Vagina (tissue), 2 donors: ENCODE measurements at regions not wholly inside any gene's neighbourhood (a gene's known extent, or its start where the extent isn't known, plus 50 kb on each side); places are given as distances from the start of the nearest gene placed in this dataset.

Experiments used
- CTCF ChIP-seq, 3 experiments: fragments of 450-650 bp in 2 of 3; fragments of 200-600 bp in 1 of 3; sonication (generic) in 1 of 3; IDR thresholded peaks; one replicate each; pipeline ENCODE4 v1.5.1; 2017 to 2019; ENCODE audit warnings: antibody characterized with exemption in 3 of 3, mild to moderate bottlenecking in 2 of 3, moderate library complexity in 2 of 3
- POLR2A ChIP-seq, 2 donors: fragments of 450-650 bp; IDR thresholded peaks; one replicate each; pipeline ENCODE4 v1.6.1; 2017; ENCODE audit warnings: antibody characterized with exemption in 2 of 2, mild to moderate bottlenecking in 2 of 2, moderate library complexity in 2 of 2
- POLR2AphosphoS5 ChIP-seq, 2 donors: sonication (generic); formaldehyde crosslinking; IDR thresholded peaks; one replicate each; pipeline ENCODE4 v1.9.0; 2017; ENCODE audit warnings: antibody characterized with exemption in 2 of 2, mild to moderate bottlenecking in 2 of 2, low read depth in 1 of 2; ENCODE audit not compliant: insufficient read depth in 1 of 2

GRCh38 chr4:117164338-117164737 is 79.0 kb upstream of the TRAM1L1 start:
- TF ChIP-seq POLR2AphosphoS5 (IDR thresholded peaks at IDR 0.05; ENCODE audit: insufficient read depth in 1 of 2, low read depth in 1 of 2) (no peak), CTCF (IDR thresholded peaks at IDR 0.05) (no peak), POLR2A (IDR thresholded peaks at IDR 0.05) (no peak)
